A204.1 (cell line): ENCODE measurements at regions not wholly inside any gene's neighbourhood (a gene's known extent, or its start where the extent isn't known, plus 50 kb on each side); places are given as distances from the start of the nearest gene placed in this dataset.

Experiments
- FAIRE-seq: peaks from 2 replicates; lab custom pipeline; 2012; peaks lifted over from hg19 to GRCh38; lab: Jason Lieb, UNC

DNA sequence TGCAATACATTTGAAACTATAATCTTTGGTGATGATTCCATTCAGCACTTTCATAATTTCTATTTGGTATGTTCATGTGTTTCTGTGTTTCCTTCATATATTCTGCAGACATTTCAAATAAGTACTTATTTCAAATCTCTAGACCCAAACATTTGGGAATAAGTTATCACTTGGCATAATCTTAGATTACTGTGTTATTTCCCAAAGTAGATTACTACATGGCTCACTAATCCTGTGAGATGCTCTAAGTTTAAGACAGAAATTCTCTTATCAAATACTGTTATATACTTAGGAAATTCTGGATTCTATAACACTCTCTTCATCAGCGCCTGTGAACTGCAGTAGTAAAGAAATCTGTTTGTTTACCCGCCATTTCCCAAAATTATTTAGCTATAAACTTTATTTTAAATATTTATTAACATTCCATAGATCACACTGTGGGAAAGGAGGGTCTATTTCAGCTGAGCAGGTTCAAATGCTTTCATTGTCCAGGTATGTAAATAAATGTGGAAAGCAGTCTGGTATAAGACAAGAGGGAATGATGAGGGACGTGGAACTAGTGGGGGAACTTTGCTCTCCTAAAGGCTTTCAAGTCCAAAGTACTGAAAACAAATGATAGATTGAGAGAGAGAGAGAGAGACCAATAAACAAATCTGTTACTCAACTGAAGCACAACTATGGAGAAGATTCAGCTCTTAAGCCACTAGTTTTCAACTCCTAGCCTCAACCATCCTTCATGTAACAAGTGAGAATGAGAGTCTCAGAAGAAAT lies 61.8 kb upstream of the TOM1L1 start:
- FAIRE-seq = no peak

DNA sequence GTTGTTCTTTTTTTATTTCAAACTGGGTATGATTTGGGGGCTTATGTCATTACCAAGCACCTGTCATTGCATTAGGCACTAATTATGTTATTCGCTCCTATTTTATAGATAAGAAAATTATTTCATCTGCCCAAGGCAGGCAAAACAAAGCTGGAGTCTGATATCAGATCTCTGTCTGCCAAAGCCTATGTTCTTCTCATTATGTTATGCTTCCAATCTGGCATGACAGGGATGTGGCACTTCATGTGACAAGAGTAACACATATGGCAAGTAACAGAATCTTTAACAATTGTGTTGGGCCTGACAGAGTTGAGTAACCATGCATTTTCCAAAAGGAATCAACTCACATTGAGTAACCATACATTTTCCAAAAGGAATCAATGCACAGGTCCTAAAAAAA lies 61.2 kb upstream of the TOM1L1 start:
- FAIRE-seq = no peak

DNA sequence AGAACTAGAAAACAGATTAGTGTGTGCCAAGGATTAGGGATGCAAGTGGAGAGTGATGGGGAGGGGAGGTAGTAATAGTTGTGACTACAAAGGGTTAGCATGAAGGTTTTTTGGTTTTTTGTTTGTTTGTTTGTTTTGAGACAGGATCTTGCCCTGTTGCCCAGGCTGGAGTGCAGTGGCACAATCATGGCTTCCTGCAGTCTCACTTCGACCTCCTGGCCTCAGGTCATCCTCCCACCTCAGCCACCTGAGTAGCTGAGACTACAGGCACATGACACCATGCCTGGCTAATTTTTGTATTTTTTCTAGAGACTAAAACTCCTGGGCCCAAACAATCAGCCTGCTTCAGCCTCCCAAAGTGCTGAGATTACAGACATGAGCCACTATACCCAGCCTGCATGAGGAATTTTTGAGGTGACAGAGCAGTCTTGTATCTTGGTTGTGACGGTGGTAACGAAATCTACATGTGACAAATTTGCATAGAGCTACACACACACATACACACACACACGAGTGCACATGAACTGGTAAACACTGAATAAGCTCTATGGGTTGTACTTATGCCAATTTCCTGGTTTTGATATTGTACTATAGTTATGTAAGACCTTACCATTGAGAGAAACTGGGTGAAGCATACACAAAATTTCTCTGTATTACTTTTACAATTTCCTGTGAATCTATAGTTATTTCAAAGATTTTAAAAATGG lies 59.6 kb upstream of the TOM1L1 start:
- no peak for FAIRE-seq

DNA sequence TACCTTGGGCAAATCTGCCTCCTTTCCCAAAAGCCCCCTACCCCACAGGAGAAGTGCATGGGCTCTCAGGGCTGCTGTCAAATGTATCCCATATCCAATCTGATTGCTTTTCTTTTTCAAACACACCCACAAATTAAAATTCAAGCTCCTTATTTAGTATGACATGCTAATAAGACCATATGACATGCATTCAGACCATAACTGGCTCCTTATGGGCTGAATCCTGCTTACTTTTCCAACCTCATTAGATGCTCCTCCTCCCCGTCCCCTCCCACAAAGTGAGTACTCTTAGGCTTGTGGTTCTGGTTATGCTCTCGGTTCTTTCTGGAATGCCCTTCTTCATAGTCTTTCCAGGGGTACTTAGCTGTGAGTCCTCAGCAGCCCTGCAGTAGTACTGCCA lies 59.0 kb upstream of the TOM1L1 start:
- no peak for FAIRE-seq

DNA sequence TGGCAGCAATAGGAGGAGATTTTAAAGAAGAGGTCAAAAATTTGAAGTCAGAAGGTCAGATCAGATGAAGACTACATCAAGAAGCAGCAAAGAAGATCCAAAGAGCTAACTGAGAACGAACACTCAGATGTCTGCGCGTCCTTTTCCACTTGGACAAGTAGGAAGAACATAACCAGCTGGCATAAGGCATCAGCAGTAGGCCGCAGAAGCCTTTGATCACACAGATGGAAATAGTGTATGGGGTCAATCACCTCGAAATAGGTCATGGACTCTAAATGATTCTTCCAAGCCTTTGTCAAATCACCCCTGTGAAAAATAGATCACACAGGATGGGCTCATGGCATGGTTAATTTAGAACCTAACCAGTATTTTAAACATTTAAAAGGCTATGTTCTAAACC lies 56.4 kb upstream of the TOM1L1 start:
- no peak for FAIRE-seq

DNA sequence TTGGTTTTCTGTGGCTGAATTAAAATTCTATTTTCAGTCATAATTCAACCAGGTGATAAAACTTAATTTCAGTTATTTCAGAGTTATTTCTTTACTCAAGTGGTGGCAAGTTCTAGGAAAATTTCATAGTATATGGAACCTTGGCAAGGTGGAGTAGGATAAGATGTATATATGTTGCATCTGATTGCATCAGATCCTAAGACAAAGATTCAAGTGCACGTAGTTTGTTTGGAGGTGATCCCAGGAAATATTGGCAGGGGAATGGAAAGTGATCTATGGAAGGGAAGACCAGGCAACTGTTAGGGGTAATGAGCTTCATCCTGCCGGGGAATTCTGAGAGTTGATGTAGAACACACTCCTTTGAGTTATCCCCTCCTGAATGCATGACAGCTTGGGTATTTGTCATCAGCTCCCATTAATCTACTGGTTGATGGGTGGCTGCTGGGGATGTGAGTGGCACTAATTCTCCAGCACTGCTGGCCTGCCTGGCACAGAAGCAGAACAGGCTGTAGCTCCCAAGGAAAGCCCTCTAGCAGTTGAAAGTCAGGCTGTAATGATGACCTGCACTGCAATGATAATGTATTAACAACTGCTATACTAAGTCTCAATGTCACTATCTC lies 52.2 kb upstream of the TOM1L1 start:
- FAIRE-seq = no peak

DNA sequence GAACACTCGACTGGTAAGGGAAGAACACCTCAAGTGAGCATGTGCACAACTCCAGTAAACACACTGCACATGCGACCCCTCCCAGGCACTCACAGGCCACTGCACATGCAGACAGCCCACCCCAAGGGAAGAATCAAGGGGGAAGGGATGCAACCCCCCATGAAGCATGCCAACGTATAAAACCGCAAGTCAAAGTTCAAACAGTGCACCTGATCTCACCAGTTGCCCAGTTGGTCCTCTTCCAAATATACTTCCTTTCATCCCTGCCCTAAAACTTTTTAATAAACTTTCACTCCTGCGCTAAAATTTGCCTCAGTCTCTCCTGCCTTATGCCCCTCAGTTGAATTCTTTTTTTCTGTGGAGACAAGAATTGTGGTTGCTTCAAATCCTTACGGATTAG lies 51.0 kb upstream of the TOM1L1 start:
- FAIRE-seq = no peak
